ENCODE measurements at regions not wholly inside any gene's neighbourhood (a gene's known extent, or its start where the extent isn't known, plus 50 kb on each side); places are given as distances from the start of the nearest gene placed in this dataset.

DNA sequence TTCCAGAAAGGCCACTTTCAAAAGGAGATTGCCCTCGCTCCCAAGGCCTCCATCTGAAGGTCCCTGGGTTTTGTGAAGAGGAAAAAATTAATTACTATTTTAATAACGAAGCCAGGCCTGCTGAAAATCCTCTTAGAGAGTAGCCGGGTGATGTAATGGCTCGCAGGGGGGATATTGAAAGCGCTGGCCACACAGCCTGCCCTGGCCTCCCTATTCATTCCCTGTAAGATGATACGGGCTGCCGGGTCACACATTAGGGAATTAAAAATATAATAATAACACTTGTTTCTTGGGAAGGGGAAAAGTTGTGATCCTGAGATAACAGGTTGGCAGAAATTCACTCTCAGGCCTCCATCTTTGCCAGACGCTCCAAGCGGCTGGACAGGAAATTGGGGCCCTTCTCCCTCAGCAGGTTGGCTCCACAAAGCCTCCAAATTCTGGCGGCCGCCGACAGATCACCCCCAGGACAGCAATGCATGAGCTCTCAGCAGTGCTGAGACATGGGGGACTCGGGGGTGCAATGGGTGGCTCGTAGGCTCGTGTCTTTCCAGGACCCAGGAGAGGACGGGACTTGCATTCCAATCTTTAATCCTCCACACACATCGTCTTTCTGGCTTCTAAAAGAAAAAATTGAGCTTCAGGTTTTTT, 299.9 kb upstream of the SALL3 start:
- no peak for DNase-seq (ENCODE audit: low read depth)

DNA sequence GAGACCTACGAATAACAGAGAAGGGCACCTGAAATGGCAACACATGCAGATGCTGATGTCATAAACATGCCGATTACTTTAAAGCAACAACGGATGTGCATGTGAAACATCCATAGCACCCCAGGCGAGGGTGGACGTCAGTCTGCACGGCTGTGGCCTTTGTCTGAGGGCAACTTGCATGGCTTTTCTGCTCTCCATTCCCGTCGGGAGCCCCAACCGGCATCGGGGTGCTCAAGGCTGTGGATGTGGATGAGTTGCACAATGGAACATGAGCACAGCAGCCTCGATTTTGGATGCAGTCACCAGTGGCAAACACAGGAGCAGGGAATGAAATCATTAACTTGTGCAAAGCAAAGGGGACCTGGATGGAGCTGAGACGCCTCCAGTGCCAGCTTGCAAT, 298.2 kb upstream of the SALL3 start:
- DNase-seq (ENCODE audit: low read depth): no peak

DNA sequence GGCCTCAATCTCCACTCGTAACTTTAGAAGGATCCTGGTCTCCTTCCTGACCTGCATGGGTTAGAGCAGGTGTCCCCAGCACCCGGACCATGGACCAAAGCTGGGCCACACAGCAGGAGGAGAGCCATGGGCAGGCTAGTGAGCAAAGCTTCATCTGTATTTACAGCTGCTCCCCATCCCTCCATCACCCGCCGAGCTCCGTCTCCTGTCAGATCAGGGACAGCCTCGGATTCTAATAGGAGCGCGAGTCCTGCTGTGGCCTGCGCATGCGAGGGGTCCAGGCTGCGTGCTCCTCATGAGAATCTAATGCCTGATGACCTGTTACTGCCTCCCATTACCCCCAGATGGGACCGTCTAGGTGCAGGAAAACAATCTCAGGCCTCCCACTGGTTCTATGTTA, 297.7 kb upstream of the SALL3 start:
- no peak for DNase-seq (ENCODE audit: low read depth)

DNA sequence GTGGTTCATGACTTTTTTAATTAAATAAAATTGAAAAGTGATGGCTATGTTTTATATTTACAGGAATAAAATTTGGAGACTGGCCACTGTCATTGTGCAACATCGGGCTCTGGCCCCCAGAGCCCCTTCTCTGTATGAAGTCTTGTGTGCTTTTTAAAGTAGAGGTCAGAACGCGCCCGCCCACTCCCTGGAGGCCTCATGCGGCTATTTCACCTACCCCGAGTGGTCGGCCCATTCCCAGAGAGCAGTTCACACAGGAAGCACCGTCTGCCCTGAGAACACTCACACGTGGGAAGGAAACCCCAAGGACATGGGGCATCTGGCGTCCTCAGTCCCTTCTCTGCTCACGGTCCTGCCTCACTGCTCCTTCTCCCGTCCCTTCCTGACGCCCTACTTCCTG, 296.9 kb upstream of the SALL3 start:
- no peak for DNase-seq (ENCODE audit: low read depth)

DNA sequence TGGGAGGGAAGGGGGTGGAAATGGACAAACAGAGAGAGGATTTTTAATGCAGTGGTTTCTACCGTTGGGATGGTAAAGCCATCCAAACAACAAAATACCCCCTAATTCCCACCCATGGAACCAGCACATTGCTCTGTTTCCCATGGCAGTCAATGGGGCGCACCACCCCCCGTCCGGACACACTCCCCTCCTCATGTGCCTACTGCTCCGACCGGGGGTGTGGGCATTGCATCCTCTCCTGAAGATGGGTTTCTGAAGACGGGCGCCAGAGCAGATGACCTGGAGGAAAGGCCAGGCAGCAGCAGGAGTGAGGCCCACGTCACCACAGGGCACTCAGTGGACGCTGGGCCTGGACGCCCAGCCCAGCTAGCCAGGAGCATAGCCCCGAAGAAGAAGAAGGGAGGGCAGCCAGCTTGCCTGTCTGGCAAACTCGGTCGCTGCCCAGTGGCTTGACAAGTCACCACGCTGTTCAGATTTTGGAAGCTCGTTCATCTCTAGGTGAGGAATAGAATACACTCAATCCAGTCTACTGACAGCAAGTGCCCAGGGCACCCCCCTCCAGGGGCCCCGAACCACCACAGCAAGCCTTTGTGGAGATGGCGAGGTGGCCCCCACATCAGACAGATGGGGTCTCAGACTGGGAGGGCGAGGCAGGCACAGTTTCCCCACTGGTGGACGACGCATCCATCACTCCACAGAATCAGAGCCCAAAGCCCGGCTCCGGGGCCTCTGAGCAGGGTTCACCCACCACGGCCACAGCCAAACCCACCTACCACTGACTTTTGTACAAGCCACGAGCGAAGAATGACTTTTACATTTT, 296.2 kb upstream of the SALL3 start:
- DNase-seq (ENCODE audit: low read depth): no peak

DNA sequence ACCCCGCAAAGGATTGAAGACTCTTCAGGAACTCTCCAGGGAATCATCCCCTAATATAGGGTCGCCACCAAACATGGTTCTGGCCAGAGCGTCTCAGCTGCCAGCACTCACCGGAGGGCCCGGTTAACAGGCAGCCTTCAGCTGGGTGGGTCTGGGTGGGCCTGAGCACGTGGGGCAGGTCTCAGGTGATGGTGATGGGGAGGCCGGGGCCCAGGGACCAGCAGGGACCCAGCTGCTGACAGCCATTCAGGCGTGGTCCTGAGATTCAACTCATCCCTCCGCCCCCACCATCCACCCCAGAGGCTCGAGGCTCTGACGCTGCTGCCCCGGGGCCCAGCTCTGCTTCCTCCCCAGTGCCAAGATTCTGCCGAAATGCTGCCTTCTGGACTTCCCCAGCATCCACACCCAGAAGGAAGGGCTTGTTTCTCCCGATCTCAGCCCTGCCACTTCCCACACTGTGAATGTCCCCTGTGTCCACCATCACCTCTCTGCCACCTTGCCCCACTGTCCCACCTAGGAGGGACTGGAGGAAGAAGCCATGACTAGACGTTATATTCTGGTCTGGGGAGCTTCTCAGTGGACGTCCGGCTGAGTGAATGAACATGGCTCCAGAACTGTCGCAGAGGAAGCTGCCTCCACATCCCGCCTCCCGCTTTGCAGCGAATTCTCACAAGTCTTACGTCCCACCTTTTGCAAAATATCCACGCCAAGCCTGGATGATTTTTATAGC, 294.2 kb upstream of the SALL3 start:
- no peak for DNase-seq (ENCODE audit: low read depth)

DNA sequence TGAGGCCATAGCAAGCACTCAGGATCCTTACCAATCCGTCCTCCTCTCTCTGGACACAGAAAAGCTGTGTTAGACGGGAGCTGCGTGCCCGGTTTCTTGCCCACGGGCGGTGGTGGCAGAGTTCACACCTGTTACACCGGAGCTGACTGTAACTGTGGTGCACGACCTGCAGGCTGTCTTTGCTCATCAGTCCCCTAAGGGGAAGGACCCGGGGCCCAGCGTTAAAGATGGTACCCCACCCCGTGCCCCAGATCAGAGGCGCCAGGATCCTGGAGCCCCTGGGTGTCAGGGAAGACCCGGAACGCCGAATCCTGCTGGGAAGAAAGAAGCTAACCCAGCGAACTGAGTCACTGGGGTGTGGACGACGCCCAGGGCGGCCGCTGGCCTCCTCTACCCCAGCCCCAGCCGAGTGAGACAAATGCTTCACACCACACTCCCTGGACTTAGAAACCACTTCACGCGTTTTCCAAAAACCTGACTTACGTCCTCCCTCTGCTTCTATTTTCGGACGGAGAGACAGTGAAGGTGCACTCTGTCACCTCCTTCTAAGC, 293.6 kb upstream of the SALL3 start:
- no peak for DNase-seq (ENCODE audit: low read depth)

DNA sequence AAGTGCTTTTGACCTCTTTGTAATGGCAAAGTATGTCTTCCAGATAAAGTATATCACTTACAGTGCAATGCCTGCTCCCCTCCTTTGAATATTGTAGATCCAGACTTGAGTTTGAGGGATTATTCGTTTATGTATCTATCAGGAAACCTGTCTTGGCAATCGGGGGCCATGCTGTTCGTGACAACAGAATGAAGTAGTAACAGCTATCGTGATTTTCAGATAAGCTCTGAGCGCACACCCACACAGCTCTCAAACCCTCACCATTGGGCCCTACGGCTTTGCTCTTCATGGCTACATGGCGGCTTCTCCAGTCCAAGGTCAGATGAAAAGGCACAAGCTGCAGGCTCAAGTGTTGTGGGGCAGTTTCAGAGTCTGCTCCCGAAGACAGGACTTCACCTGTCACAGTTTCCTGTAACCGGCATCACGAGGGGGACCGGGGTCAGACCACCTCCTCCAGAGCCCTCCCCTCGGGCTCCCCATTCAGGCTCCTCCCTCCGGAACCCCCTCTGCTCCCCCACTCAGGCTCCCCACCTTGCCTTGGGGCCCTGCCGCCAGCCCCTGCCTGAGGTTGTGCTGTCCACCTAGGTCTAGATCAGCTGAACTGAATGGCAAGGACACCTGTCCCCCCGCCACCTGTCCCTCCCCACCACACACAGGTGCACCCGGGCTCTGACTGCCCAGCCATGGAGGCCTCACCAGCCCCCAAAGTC, 292.5 kb upstream of the SALL3 start:
- no peak for DNase-seq (ENCODE audit: low read depth)

DNA sequence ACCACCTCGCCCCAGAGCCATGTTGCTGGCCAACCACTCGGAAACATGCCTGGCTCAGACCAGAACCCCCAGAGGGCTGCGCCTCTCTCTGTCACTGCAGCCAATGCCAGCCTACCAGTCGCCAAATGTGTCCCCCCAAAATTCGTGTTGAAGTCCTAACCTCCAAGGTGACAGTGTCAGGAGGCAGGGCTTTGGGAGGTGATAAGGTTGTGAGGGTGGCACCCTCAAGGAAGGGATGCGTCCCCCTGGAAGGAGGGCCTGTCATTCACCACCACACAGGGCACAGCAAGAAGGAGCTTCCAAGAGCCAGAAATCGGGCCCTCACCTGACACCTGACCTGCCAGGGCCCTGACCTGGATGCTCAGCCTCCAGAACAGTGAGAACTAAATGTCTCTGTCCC, 291.9 kb upstream of the SALL3 start:
- no peak for DNase-seq (ENCODE audit: low read depth)

DNA sequence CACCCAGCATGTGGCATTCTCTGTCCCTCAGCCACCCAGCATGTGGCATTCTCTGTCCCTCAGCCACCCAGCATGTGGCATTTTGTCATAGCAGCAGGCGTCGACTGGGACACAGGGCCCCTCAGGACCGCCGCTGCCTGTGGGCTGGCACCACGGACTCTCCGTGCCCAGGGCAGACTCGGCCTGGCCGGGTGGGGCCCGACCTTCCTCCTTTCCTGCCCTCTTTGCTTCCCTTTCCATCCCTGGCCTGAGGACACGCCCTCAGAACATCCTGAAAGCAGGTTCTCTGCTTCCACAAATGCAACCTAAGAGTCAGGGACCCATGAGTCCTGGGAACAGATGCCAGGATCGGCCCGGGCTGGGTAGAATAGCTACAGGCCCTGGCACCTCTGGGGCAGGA, 291.4 kb upstream of the SALL3 start:
- DNase-seq (ENCODE audit: low read depth): no peak

DNA sequence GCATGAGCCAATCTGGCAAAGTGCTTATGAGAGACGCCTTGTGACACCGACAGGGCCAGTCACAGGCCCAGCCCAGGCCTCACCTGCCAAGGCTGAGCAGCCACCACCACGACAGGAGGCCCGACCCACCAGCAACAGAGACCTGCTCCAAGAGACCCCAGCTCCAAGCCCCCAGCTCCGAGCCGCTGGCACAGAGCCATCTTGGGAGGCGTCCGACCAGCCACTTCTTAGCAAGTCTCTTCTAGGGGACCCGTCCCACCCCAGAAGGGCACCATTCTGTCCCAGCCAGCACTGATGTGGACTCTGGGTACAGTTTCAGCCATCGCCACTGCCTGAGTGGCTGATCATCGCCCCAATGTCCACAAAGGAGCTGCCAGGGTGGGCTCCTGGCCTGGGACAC, 290.7 kb upstream of the SALL3 start:
- no peak for DNase-seq (ENCODE audit: low read depth)

DNA sequence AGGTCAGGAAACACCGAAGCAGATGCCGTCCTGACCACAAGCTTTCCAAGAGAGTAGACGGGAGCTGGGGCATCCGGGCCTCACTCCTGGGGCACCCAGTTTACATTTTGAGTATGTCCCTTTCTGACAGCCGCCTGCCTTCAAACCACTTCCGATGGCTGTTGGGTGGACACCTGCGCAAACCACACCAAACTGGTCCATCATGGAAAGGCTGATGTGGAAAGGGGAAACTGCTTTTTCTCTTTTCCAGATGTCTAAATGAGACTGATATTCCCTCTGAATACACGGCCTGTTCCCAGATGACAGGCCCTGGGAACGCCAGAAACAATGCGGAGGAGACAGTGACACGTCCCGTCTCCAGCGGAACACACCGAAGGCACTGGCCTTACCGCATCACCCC, 290.0 kb upstream of the SALL3 start:
- no peak for DNase-seq (ENCODE audit: low read depth)

DNA sequence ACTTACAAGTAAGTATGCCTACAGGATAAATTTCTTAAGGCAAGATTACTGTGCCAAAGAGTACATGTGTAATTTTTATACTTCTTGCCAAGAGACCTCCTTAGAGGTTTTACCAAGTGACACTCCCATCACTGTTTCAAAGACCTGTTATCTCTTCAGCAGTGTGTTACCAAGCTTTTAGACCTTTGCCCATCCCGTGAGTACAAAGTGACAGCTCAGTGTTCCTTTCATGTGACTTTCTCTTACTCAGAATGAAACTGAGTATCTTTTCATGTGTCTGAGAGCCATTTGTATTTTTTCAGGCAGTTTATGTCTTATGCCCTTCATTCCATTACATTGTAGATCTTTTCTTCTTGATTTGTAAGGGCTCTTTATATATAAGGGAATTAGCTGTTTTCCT, 287.5 kb upstream of the SALL3 start:
- no peak for DNase-seq (ENCODE audit: low read depth)

DNA sequence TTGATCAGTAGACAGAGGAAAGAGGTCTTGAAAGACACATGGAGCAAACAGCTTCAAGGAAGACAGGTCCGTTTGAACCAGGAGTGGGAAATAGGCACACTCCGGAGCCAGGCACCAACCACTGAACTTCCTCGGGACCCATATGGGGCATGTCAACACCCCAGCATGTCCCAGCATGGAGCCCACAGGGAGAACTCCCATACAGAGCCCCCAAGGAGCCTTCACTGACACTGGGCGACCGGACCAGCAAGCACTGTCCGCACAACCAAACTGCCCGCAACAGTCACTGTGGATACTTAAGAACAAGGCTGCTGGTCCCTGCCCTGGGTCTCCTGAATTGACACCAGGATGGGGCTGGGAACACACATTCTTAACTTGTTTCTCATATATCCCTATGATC, 286.2 kb upstream of the SALL3 start:
- no peak for DNase-seq (ENCODE audit: low read depth)

DNA sequence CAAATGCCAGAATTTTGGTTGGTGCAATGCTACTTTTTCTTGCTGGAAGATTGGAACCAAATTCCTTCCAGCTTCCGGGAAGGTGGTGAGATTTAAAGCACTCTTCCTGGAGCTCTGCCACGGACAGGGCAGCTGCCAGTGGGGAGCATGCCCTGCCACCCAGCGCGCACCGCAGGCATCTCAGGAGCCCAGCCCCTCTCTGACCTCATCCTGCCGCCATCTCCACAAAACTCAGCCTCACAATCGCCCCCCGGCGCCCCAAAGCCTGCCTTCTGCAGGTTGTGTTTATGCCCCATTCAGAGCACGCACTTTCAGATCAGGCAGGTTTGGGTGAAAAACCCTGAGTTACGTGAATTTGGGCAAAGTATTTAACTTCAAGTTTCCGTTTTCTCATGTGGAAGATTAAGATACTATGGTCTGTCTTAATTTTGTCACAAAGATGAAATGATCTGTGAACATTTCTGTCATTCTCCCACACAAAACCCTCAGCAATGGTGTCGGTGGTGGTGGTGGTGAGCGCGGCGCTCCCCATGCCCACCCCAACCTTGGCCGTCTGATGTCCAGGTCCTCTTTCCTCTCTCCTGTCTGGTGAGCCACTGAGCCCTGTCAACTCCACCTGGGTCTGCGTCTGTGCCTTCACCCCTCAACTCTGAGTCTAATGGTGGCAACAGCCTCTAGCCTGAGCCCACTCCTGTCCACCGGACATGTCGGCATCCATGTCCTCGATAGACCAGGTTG, 282.8 kb upstream of the SALL3 start:
- no peak for DNase-seq (ENCODE audit: low read depth)

DNA sequence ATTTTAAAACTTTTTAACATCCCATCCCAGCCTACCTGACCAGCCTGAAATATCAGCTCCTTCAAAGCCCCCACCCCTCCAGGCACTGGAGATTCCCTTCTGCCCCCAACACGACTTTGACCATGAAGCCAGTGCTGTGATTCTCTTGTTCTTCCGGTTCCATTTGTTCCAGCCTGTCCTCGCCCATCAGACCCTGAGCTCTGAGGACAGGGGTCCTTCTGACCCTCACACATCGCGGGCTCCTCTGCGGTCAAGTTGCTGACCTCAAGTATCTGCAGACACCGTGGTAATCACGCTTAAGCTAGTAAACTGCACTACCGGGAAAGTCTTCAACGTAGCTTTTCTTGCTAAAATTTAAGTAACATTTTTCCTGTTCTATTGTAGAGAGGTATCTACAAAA, 282.2 kb upstream of the SALL3 start:
- DNase-seq (ENCODE audit: low read depth): no peak

DNA sequence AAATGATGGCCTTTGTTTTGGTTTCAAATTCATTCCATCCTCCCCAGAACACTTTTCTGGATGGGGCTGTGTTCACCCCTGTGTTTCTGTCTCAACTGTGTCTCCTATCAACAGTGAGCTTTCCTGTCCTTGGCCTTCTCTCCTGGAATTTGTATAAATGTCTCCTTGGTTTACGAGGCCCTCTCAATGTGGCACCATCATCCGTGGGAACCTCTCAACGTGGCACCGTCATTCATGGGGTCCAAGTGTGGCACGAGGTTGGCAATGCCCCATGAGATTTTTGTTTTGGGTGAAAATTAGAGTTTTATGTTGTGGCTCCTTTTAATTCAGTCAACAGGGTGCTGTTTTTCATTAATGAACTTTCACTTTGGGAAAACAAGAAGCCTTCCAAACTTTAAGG, 280.7 kb upstream of the SALL3 start:
- no peak for DNase-seq (ENCODE audit: low read depth)

DNA sequence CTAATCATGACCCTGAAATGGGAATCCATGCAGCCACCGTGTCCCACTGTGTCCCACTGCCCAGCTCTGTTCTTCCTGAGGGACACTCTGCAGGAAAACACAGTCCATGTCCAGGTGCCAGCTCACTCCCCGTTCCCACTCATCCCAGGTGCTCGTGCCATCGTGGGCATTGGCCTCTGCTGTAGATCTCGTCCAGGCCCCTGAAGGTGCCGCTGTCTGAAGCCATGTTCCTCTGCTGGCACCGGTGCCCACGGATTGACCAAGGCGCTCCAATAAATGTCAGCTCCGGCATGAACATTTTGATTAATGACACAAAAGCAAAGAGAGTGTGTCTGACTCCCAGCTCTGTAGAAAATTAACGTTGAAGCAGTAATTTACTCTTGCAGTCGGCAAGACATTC, 280.1 kb upstream of the SALL3 start:
- DNase-seq (ENCODE audit: low read depth): no peak

DNA sequence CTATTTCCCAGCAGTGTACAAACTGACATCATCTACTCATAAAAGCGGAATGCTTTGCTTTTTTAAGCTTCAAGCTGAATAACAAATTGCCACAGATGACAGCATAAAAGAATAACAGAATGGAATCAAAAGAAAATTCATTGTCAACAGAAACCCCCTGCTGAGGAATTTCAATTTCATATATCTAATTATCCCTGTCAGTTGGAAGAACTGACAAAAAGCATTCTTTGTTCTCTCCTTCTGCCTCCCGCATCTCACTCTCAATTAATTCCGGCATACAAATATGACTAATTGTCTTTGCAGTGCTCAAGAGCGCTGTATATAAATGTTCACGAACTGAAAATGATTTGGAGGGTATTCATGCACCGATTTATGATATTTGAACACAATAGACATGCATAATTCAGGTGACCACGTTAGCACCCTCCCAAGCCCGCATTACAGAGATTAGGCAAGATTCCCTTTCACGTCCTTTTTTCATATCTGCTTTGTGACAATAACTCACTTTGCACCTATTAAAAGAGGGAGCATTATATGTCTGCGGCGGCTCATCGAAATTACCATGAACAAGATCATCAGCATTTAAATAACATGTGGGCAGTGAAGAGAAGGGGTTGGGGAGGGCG, 277.7 kb upstream of the SALL3 start:
- no peak for DNase-seq (ENCODE audit: low read depth)

DNA sequence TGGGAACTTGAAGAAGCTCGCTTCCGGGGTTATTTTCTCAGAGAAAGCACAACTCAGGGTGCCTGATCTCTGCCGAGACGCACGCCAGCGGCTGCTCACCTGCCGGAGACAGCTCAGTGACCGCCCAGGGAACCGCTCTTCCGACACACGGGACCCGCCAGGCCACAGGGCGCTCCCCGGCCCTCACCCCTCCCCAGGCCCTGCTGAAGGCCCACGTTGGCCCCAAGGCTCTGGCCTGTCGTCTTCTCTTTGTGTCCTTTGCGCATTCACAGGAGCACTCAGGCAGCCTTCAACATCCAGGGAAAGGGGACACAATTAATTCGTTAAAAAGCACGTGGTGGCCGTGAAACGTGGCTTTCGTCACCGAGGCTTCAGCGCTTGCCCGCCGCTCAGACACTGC, 276.3 kb upstream of the SALL3 start:
- DNase-seq (ENCODE audit: low read depth): no peak

DNA sequence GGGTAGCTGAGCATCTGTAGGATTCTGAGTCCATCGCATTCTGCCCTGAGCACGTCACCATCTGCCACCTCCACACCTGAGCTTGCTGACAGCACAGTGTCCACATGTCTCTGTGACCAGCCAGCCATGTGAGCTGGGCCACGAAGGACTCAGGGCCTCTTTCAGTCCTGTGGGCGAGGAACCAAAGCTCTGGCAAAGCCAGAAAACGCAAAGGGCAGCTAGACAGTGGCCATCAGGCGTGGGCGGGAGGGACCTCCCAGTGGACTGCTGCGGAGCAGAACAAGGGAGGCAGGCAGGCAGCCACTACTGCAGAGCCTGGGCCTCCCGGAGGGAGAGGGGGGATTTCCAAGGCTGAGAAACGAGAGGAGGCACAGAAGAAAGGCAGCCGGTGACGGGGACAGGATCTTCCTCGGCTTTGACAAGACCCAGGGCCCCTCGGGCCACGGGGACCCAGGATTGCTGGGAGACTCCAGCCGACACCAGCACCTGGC, 274.6 kb upstream of the SALL3 start:
- DNase-seq (ENCODE audit: low read depth): no peak

Measured in activated gamma-delta T cell treated with anti-CD3 and anti-CD28 coated beads, Interleukin-2, amount 50 U/mL, for 16 hours (primary cell).